H9 (cell line): ENCODE measurements at regions not wholly inside any gene's neighbourhood (a gene's known extent, or its start where the extent isn't known, plus 50 kb on each side); places are given as distances from the start of the nearest gene placed in this dataset.

Experiments used
- DNase-seq: peaks from one replicate; pipeline ENCODE4 v3.0.0-alpha.2; 2017
- H2AFZ ChIP-seq: one replicate; pipeline ENCODE4 v1.6.1; 2013; ENCODE audit warnings: mild to moderate bottlenecking, low read length, control low read depth, moderate library complexity
- H2AK5ac ChIP-seq: 2 replicates; pipeline ENCODE4 v1.6.1; 2013; ENCODE audit warnings: low read length, control low read depth, mixed read lengths; ENCODE audit not compliant: insufficient read length
- H2BK120ac ChIP-seq: one replicate; pipeline ENCODE4 v1.6.1; 2013; ENCODE audit warnings: low read depth, mild to moderate bottlenecking, low read length, control low read depth, inconsistent platforms; ENCODE audit not compliant: poor library complexity, severe bottlenecking
- H2BK12ac ChIP-seq: 2 replicates; pipeline ENCODE4 v1.6.1; 2013; ENCODE audit warnings: low read length, control low read depth, mixed read lengths, low read depth; ENCODE audit not compliant: insufficient read length
- H2BK15ac ChIP-seq: 2 replicates; pipeline ENCODE4 v1.6.1; 2013; ENCODE audit warnings: low read depth, low read length, control low read depth
- H2BK20ac ChIP-seq: one replicate; pipeline ENCODE4 v1.6.1; 2013; ENCODE audit warnings: low read depth, mild to moderate bottlenecking, low read length, control low read depth, inconsistent platforms; ENCODE audit not compliant: poor library complexity, severe bottlenecking
- H2BK5ac ChIP-seq: 2 replicates; pipeline ENCODE4 v1.6.1; 2013; ENCODE audit warnings: low read length, control low read depth, mixed read lengths; ENCODE audit not compliant: insufficient read length
- H3K14ac ChIP-seq: 2 replicates; pipeline ENCODE4 v1.6.1; 2013; ENCODE audit warnings: low read length, control low read depth; ENCODE audit not compliant: insufficient read depth
- H3K18ac ChIP-seq: 2 replicates; pipeline ENCODE4 v1.6.1; 2013; ENCODE audit warnings: low read depth, mild to moderate bottlenecking, mixed read lengths, low read length, control low read depth; ENCODE audit not compliant: insufficient read length
- H3K23ac ChIP-seq: 2 replicates; pipeline ENCODE4 v1.6.1; 2013; ENCODE audit warnings: low read length, control low read depth, mixed read lengths, low read depth; ENCODE audit not compliant: insufficient read length
- H3K23me2 ChIP-seq: 2 replicates; pipeline ENCODE4 v1.6.1; 2013; ENCODE audit warnings: low read depth, mild to moderate bottlenecking, mixed read lengths, low read length, control low read depth; ENCODE audit not compliant: insufficient read length, poor library complexity, severe bottlenecking
- H3K27ac ChIP-seq: 2 replicates; pipeline ENCODE4 v1.5.1; 2013; ENCODE audit warnings: low read length, control low read depth, mixed read lengths, low read depth; ENCODE audit not compliant: insufficient read length
- H3K27me3 ChIP-seq: 2 replicates; pipeline ENCODE4 v1.6.1; 2013; ENCODE audit warnings: low read length, control low read depth, inconsistent platforms; ENCODE audit not compliant: insufficient read depth
- H3K4ac ChIP-seq: 2 replicates; pipeline ENCODE4 v1.6.1; 2013; ENCODE audit warnings: low read depth, mild to moderate bottlenecking, control low read depth, inconsistent platforms, low read length, moderate library complexity
- H3K4me1 ChIP-seq: 2 replicates; pipeline ENCODE4 v1.6.1; 2013; ENCODE audit warnings: low read length, control low read depth, inconsistent platforms; ENCODE audit not compliant: insufficient read depth
- H3K4me2 ChIP-seq: 2 replicates; pipeline ENCODE4 v1.6.1; 2013; ENCODE audit warnings: low read length, control low read depth, mixed read lengths; ENCODE audit not compliant: insufficient read length, insufficient read depth
- H3K56ac ChIP-seq: 2 replicates; pipeline ENCODE4 v1.6.1; 2013; ENCODE audit warnings: low read depth, mild to moderate bottlenecking, mixed read lengths, low read length, control low read depth; ENCODE audit not compliant: insufficient read length
- H3K79me1 ChIP-seq: 2 replicates; pipeline ENCODE4 v1.6.1; 2013; ENCODE audit warnings: low read depth, mild to moderate bottlenecking, moderate library complexity, low read length, control low read depth, inconsistent platforms; ENCODE audit not compliant: insufficient read depth, poor library complexity, severe bottlenecking
- H3K79me2 ChIP-seq: 2 replicates; pipeline ENCODE4 v1.6.1; 2013; ENCODE audit warnings: low read length, control low read depth, inconsistent platforms; ENCODE audit not compliant: insufficient read depth
- H3K9ac ChIP-seq: 2 replicates; pipeline ENCODE4 v1.6.1; 2013; ENCODE audit warnings: low read length, control low read depth, mixed read lengths; ENCODE audit not compliant: insufficient read length; ENCODE audit errors: extremely low read depth
- H3K9me3 ChIP-seq: one replicate; pipeline ENCODE4 v1.6.1; 2013; ENCODE audit warnings: low read depth, low read length, inconsistent platforms; ENCODE audit not compliant: control insufficient read depth
- H3T11ph ChIP-seq: one replicate; pipeline ENCODE4 v1.6.1; 2013; ENCODE audit warnings: mild to moderate bottlenecking, low read length, control low read depth, inconsistent platforms
- H4K20me1 ChIP-seq: one replicate; pipeline ENCODE4 v1.6.1; 2013; ENCODE audit not compliant: control insufficient read depth, insufficient read length, insufficient read depth
- H4K5ac ChIP-seq: 2 replicates; pipeline ENCODE4 v1.6.1; 2013; ENCODE audit warnings: low read depth, mild to moderate bottlenecking, mixed read lengths, low read length, control low read depth; ENCODE audit not compliant: insufficient read length
- H4K8ac ChIP-seq: replicated peaks from 2 replicates; pipeline ENCODE4 v1.6.1; 2013; ENCODE audit warnings: low read length, control low read depth, mixed read lengths, low read depth; ENCODE audit not compliant: insufficient read length
- H4K91ac ChIP-seq: 2 replicates; pipeline ENCODE4 v1.6.1; 2013; ENCODE audit warnings: low read depth, mild to moderate bottlenecking, moderate library complexity, mixed read lengths, low read length, control low read depth; ENCODE audit not compliant: insufficient read length
- H3K27ac Mint-ChIP-seq, 3 experiments: 2 replicates in 2 of 3; 3 replicates in 1 of 3; pipeline ENCODE4 v1.8.0; 2020 to 2021; ENCODE audit warnings: mixed read lengths in 3 of 3, mild to moderate bottlenecking in 1 of 3, moderate library complexity in 1 of 3
- H3K27me3 Mint-ChIP-seq: 2 replicates; pipeline ENCODE4 v1.8.0; 2021; ENCODE audit warnings: low read depth, mild to moderate bottlenecking, moderate library complexity, mixed read lengths
- H3K36me3 Mint-ChIP-seq, 3 experiments: 2 replicates in 2 of 3; 3 replicates in 1 of 3; pipeline ENCODE4 v1.8.0; 2020 to 2021; ENCODE audit warnings: low read depth in 3 of 3, mixed read lengths in 3 of 3; ENCODE audit not compliant: insufficient read depth in 1 of 3
- H3K4me1 Mint-ChIP-seq, 2 experiments: 2 replicates each; pipeline ENCODE4 v1.8.0; 2020; ENCODE audit warnings: mixed read lengths in 2 of 2
- H3K4me3 Mint-ChIP-seq, 2 experiments: 2 replicates in 1 of 2; 3 replicates in 1 of 2; pipeline ENCODE4 v1.8.0; 2020 to 2021; ENCODE audit warnings: mild to moderate bottlenecking in 2 of 2, mixed read lengths in 2 of 2, moderate library complexity in 1 of 2
- H3K9me3 Mint-ChIP-seq, 2 experiments: 2 replicates in 1 of 2; 3 replicates in 1 of 2; pipeline ENCODE4 v1.8.0; 2020; ENCODE audit warnings: mild to moderate bottlenecking in 2 of 2, mixed read lengths in 2 of 2, moderate library complexity in 1 of 2
- CTCF ChIP-seq: fragments of 200-600 bp; sonication (generic); conservative IDR thresholded peaks from 3 replicates; pipeline ENCODE4 v1.8.0; 2021; ENCODE audit warnings: antibody characterized with exemption, mild to moderate bottlenecking

- Mint-ChIP-seq H3K9me3 (no peaks in the 10 kb centered on the region), H3K36me3 (no peaks in the 10 kb centered on the region), H3K27me3 (no peaks in the 10 kb centered on the region), H3K4me1 (no peaks in the 10 kb centered on the region), H3K27ac (no peak overlapping the region), H3K4me3 (no peak overlapping the region)
- DNase-seq, result no peak
- Histone ChIP-seq H3K56ac (no peak overlapping the region), H3K79me1 (no peaks in the 10 kb centered on the region), H3K18ac (no peak overlapping the region), H3K9ac (no peak overlapping the region), H3K4ac (no peak overlapping the region), H4K20me1 (no peaks in the 10 kb centered on the region), H2BK5ac (no peak overlapping the region), H4K8ac (no peak overlapping the region), H2AFZ (no peak overlapping the region), H3K27ac (no peak overlapping the region), H4K5ac (no peak overlapping the region), H4K91ac (no peak overlapping the region), H2BK15ac (no peak overlapping the region), H3K4me2 (no peak overlapping the region), H2BK120ac (no peak overlapping the region), H3K27me3 (no peaks in the 10 kb centered on the region), H2BK20ac (no peak overlapping the region), H3K4me1 (no peaks in the 10 kb centered on the region), H2BK12ac (no peak overlapping the region), H3T11ph (no peak overlapping the region), H2AK5ac (no peak overlapping the region), H3K23ac (no peak overlapping the region), H3K23me2 (no peaks in the 10 kb centered on the region), H3K14ac (no peak overlapping the region), H3K9me3 (no peaks in the 10 kb centered on the region), H3K79me2 (no peaks in the 10 kb centered on the region)
- TF ChIP-seq CTCF, result no peak
These were observed 726.2 kb upstream of the ZNF804A start for GRCh38 chr2:183872131-183872530.
